ENCODE measurements at regions not wholly inside any gene's neighbourhood (a gene's known extent, or its start where the extent isn't known, plus 50 kb on each side); places are given as distances from the start of the nearest gene placed in this dataset.

GRCh38 chr15:47640079-47640478 lies 77.2 kb upstream of the SEMA6D start (continued):
- no peak for TF ChIP-seq NPAS2 (CRISPR knock-in tag; IDR thresholded peaks at IDR 0.05; ENCODE audit: borderline replicate concordance)
- TF ChIP-seq EP300 (IDR thresholded peaks at IDR 0.05): no peak
- no peak for TF ChIP-seq GATA3 (IDR thresholded peaks at IDR 0.05; ENCODE audit: borderline replicate concordance)
- TF ChIP-seq CBX2 (IDR thresholded peaks at IDR 0.05; ENCODE audit: borderline replicate concordance, low read depth): no peak
- TF ChIP-seq BCL3 (IDR thresholded peaks at IDR 0.05): no peak
- no peak for TF ChIP-seq RCOR1 (IDR thresholded peaks at IDR 0.05; ENCODE audit: low read depth, low read length)

GRCh38 chr15:47640901-47641300 lies 76.4 kb upstream of the SEMA6D start:
- H3K9me3 ChIP-seq: no peaks in the 10 kb centered on the region
- no peaks in the 10 kb centered on the region for H3K4me1 ChIP-seq
- H3K4me2 ChIP-seq: no peak overlapping the region
- no peak overlapping the region for H3K27ac ChIP-seq
- 17% methylated on average over 7 of the region's 7 CpGs for WGBS (ENCODE audit: missing lambda C conversion rate)
- no peak overlapping the region for H3K4me3 ChIP-seq
- CTCF ChIA-PET: no interaction called here
- TF ChIP-seq SREBF2 (IDR thresholded peaks at IDR 0.05): no peak
- TF ChIP-seq MAFK (IDR thresholded peaks at IDR 0.05; ENCODE audit: partially characterized antibody): no peak
- TF ChIP-seq GATA3 (IDR thresholded peaks at IDR 0.05; ENCODE audit: borderline replicate concordance): no peak
- TF ChIP-seq KDM5A (IDR thresholded peaks at IDR 0.05): no peak
- TF ChIP-seq REST (IDR thresholded peaks at IDR 0.05): no peak
- no peak for TF ChIP-seq CHD4 (IDR thresholded peaks at IDR 0.05; ENCODE audit: borderline replicate concordance)
- TF ChIP-seq E2F6 (IDR thresholded peaks at IDR 0.05; ENCODE audit: borderline replicate concordance, low read depth): no peak
- TF ChIP-seq BHLHE40 (IDR thresholded peaks at IDR 0.05; ENCODE audit: low read depth, low read length): no peak
- ATAC-seq (no peak), DNase-seq (ENCODE audit: low read depth in 1 of 2, low spot score in 1 of 2) (no peak), FAIRE-seq (no peak)
- POLR2A ChIA-PET: no interaction called here

- WGBS (ENCODE audit: missing lambda C conversion rate): 21% methylated on average over 3 of the region's 3 CpGs
- H3K4me3 ChIP-seq: no peak overlapping the region
- TF ChIP-seq SMC3 (IDR thresholded peaks at IDR 0.05) (no peak), ZC3H11A (IDR thresholded peaks at IDR 0.05) (no peak), REST (IDR thresholded peaks at IDR 0.05) (no peak), FOSL2 (IDR thresholded peaks at IDR 0.05) (no peak), FOSL2 (CRISPR knock-in tag; IDR thresholded peaks at IDR 0.05) (no peak), RNF2 (IDR thresholded peaks at IDR 0.05; ENCODE audit: borderline replicate concordance, low read depth) (no peak), EP300 (IDR thresholded peaks at IDR 0.05) (no peak), CBX2 (IDR thresholded peaks at IDR 0.05; ENCODE audit: borderline replicate concordance, low read depth) (no peak)
- ATAC-seq (no peak), DNase-seq (ENCODE audit: low read depth in 1 of 2, low spot score in 1 of 2) (no peak), FAIRE-seq (no peak)
- H3K4me1 ChIP-seq: no peaks in the 10 kb centered on the region
- ChIA-PET CTCF (no interaction called here), POLR2A (no interaction called here)
- H3K4me2 ChIP-seq: no peak overlapping the region
- no peak overlapping the region for H3K27ac ChIP-seq
- H3K9me3 ChIP-seq: no peaks in the 10 kb centered on the region
Measured at GRCh38 chr15:47644722-47645121, 72.6 kb upstream of the SEMA6D start.

Data from A549 (cell line).